ENCODE measurements at regions not wholly inside any gene's neighbourhood (a gene's known extent, or its start where the extent isn't known, plus 50 kb on each side); places are given as distances from the start of the nearest gene placed in this dataset.
A peak's percentile ranks its signal among the peaks of the same experiment; 100 is the strongest.
"Not testable (repeated sequence)": the region's sequence is repeated elsewhere in the genome, so short reads cannot be mapped to it uniquely, and the experiment has no call there.

DNA sequence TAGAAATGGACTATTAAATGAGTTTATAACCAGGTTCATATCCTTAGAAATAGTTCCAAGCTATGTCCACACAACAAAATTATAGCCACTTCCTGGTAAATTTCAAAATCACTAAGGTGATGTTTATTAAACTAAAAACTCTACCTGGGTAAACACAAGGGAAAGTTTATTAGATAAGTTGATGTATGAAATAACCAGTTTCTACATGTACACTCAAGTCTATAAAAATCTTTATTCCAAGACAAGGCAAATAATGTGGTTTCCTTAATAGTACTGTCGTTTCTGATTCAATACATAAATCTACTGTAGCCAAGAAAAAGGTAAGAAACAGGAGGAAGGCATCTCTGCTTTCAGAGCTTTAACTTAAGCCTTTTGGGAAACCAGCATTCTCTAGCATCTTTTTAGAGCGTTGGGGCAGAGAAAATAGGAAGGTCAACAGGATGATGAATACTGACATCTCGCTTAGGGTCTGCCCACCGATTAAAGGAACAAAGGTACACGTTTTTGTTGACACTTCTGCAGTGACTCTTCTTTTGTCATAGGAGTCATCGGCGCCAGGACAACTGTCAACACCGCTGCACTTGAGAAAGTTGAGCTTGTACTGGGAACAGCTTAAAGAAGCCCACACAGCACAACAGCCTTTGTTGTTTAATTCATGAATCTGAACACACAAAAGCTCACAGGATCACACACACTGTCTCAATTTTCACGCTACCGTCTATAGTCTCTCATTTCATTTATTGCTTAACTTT lies 513.6 kb downstream of the SLCO4C1 start:
- no peak overlapping the region for H3K4me3 ChIP-seq (ENCODE audit: low read depth, low read length)
- TF ChIP-seq, protein P1, sequence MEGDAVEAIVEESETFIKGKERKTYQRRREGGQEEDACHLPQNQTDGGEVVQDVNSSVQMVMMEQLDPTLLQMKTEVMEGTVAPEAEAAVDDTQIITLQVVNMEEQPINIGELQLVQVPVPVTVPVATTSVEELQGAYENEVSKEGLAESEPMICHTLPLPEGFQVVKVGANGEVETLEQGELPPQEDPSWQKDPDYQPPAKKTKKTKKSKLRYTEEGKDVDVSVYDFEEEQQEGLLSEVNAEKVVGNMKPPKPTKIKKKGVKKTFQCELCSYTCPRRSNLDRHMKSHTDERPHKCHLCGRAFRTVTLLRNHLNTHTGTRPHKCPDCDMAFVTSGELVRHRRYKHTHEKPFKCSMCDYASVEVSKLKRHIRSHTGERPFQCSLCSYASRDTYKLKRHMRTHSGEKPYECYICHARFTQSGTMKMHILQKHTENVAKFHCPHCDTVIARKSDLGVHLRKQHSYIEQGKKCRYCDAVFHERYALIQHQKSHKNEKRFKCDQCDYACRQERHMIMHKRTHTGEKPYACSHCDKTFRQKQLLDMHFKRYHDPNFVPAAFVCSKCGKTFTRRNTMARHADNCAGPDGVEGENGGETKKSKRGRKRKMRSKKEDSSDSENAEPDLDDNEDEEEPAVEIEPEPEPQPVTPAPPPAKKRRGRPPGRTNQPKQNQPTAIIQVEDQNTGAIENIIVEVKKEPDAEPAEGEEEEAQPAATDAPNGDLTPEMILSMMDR (IDR thresholded peaks at IDR 0.05; ENCODE audit: low read depth, low read length), result no peak
- no peak for DNase-seq (ENCODE audit: low read depth, low spot score)
- in situ Hi-C loops (cut with HindIII; ENCODE audit: low sequenced_read_pairs), result no loop called here

DNA sequence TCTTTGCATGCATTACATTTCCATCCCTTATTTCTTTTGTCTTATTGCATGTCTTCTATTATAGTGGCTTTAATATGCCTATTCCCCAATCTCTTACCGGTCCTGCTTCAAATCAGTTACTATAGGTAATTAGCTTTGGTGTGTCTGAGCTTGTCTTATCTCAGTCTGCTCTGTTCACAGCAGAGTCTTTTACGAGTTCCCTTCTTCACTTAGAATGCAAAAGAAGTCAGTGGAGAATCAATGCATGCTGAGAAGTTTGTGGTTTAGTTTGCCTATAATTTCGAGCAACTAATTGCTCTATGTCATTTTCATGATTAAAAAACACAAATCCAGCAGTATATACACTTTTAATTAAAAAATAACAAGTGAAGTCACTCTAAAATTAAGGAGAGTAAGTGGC lies 545.0 kb downstream of the SLCO4C1 start:
- TF ChIP-seq, protein P1 (IDR thresholded peaks at IDR 0.05; ENCODE audit: low read depth, low read length), result no peak
- in situ Hi-C loops (cut with HindIII; ENCODE audit: low sequenced_read_pairs), result no loop called here
- H3K4me3 ChIP-seq (ENCODE audit: low read depth, low read length), result no peak overlapping the region
- no peak for DNase-seq (ENCODE audit: low read depth, low spot score)

DNA sequence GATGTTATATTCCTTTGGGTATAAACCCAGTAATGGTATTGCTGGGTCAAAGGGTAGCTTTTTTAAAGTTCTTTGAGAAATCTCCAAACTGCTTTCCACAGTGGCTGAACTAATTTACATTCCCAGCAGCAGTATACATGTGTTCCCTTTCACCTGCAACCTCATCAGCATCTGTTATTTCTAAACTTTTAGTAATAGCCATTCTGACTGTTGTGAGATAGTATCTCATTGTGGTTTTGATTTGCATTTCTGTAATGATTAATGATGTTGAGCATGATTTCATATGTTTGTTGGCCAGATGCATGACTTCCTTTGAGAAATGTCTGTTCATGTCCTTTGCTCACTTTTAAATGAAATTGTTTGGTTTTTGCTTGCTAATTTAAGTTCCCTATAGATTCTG lies 553.1 kb downstream of the SLCO4C1 start:
- H3K4me3 ChIP-seq (ENCODE audit: low read depth, low read length); in situ Hi-C loops (cut with HindIII; ENCODE audit: low sequenced_read_pairs); DNase-seq (ENCODE audit: low read depth, low spot score): not testable (repeated sequence)

DNA sequence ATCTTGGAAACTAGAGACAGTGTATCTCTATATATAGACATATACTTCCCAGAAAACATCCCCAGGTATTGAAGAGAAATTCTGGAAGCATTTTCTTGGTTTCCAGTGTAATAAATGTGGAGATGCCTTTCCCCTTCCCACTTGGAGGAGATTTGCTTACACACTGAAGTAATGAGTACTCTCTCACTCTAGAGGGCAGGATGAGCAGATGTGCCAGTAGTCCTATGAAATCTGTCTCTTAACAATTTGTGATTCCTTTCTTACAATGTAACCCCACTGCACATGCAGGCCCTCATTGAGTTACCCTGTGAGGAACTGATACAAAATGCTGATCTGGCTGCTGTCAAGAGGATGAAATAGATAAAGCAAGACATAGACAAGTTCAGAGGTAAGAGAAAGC lies 567.2 kb downstream of the SLCO4C1 start:
- DNase-seq (ENCODE audit: low read depth, low spot score), result no peak
- in situ Hi-C loops (cut with HindIII; ENCODE audit: low sequenced_read_pairs), result no loop called here
- H3K4me3 ChIP-seq (ENCODE audit: low read depth, low read length), result no peak overlapping the region
- TF ChIP-seq, protein P1 (IDR thresholded peaks at IDR 0.05; ENCODE audit: low read depth, low read length), result peak; percentile 27

DNA sequence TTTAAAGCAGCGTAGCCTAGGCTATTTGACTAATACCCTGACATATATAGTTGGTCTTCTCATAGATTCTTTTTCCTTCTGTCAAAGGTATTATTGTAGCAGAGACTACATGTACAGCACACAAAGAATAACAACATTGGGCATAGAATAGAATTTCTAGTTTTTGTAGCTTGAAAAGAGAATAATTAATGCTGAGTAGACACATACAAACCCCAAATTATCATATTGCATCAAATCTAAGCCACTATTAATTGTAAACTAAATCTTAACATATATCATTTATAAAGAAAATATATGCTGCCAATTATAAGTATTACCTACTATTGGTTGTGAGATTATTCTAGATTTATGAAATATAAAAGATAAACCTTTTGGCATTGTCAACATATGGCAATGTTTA lies 574.5 kb downstream of the SLCO4C1 start:
- no peak overlapping the region for H3K4me3 ChIP-seq (ENCODE audit: low read depth, low read length)
- DNase-seq (ENCODE audit: low read depth, low spot score), result no peak
- in situ Hi-C loops (cut with HindIII; ENCODE audit: low sequenced_read_pairs), result no loop called here
- TF ChIP-seq, protein P1 (IDR thresholded peaks at IDR 0.05; ENCODE audit: low read depth, low read length), result no peak

DNA sequence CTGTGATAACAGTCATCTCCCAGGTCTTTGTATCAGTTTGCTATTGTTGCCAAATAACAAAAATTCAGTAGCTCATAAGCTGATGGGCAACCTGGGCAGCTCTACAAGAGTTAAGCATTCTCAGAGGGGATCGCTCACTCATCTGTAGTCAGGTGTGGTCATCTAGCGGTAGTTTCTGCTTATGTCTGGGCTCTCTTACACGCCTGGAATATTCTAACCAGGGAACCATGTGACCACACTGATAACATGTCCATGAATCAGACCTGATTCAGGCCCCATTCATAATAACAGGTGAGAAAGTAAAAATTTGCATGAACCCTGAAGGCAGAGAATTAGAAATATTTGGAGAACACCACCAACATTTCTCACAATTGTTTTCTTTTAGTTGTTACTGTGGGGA lies 576.1 kb downstream of the SLCO4C1 start:
- in situ Hi-C loops (cut with HindIII; ENCODE audit: low sequenced_read_pairs), result no loop called here
- no peak overlapping the region for H3K4me3 ChIP-seq (ENCODE audit: low read depth, low read length)
- TF ChIP-seq, protein P1 (IDR thresholded peaks at IDR 0.05; ENCODE audit: low read depth, low read length), result no peak
- no peak for DNase-seq (ENCODE audit: low read depth, low spot score)

DNA sequence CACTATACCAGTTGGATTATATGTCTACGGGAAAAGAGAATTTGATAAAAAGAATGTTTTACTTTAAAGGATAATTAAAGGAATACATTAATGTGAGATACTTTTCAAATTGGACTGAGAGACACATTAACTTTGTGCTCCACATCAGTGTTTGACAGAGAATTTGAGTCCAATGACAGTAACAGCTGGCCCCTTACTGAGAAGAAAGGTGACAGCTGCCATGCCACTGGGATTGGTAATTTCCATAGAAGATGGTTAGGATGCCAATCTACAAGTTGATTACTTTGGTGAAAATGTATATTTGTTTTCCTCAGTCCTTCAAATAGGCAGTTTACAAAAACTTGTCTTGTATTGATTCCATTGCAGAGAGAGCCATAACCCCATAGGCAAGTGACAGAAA lies 578.4 kb downstream of the SLCO4C1 start:
- in situ Hi-C loops (cut with HindIII; ENCODE audit: low sequenced_read_pairs), result no loop called here

More for the DNA sequence above, 578.4 kb downstream of the SLCO4C1 start:
- DNase-seq (ENCODE audit: low read depth, low spot score), result no peak
- H3K4me3 ChIP-seq (ENCODE audit: low read depth, low read length), result no peak overlapping the region
- TF ChIP-seq, protein P1 (IDR thresholded peaks at IDR 0.05; ENCODE audit: low read depth, low read length), result no peak

Measured in astrocyte of the spinal cord (primary cell).